IMR-90 (cell line): ENCODE measurements at regions not wholly inside any gene's neighbourhood (a gene's known extent, or its start where the extent isn't known, plus 50 kb on each side); places are given as distances from the start of the nearest gene placed in this dataset.
A peak's percentile ranks its signal among the peaks of the same experiment; 100 is the strongest.

Source experiments
- ATAC-seq: fragments of 200-7000 bp; cut with Tn5 transposase; 2 replicates; pipeline ENCODE4 v1.9.1; 2020; ENCODE audit warnings: low read depth, mild to moderate bottlenecking, moderate library complexity
- BruUV-seq: library from RNA; stranded (reverse); fragments of 400-500 nt; replicated peaks from 2 replicates; lab custom pipeline; 2021; lab: Mats Ljungman, UMichigan
- CTCF ChIA-PET: fragments of 300-600 bp; formaldehyde crosslinking; extraction: SDS; loops from one replicate; lab custom pipeline; 2021; ENCODE audit warnings: antibody characterized with exemption; lab: Yijun Ruan, JAX
- POLR2A ChIA-PET: fragments of 300-600 bp; sonication (Branson Sonifier 250); formaldehyde crosslinking; loops from one replicate; lab custom pipeline; 2022; ENCODE audit warnings: antibody characterized with exemption; ENCODE audit not compliant: unreplicated experiment; lab: Charles Lee
- DNase-seq: peaks from one replicate; pipeline ENCODE4 v3.0.0; 2013
- H2AFZ ChIP-seq: replicated peaks from 2 replicates; pipeline ENCODE3; 2013; ENCODE audit warnings: low read length, mild to moderate bottlenecking; ENCODE audit not compliant: poor library complexity
- H2AK5ac ChIP-seq: 2 replicates; pipeline ENCODE4 v1.6.1; 2013; ENCODE audit warnings: low read depth, low read length, inconsistent platforms
- H2AK9ac ChIP-seq: replicated peaks from 2 replicates; pipeline ENCODE3; 2013; ENCODE audit warnings: mild to moderate bottlenecking, low read depth, low read length, moderate library complexity; ENCODE audit not compliant: poor library complexity
- H2BK120ac ChIP-seq: 2 replicates; pipeline ENCODE4 v1.6.1; 2013; ENCODE audit warnings: low read depth, low read length, inconsistent platforms
- H2BK15ac ChIP-seq: 3 replicates; pipeline ENCODE4 v1.6.1; 2013; ENCODE audit warnings: low read depth, low read length, inconsistent platforms
- H2BK20ac ChIP-seq: 2 replicates; pipeline ENCODE4 v1.6.1; 2013; ENCODE audit warnings: low read depth, mild to moderate bottlenecking, inconsistent platforms, low read length, moderate library complexity
- H2BK5ac ChIP-seq: 2 replicates; pipeline ENCODE4 v1.6.1; 2013; ENCODE audit warnings: mild to moderate bottlenecking, low read depth, low read length, inconsistent platforms; ENCODE audit not compliant: poor library complexity, severe bottlenecking
- H3K14ac ChIP-seq: replicated peaks from 2 replicates; pipeline ENCODE4 v1.6.1; 2013; ENCODE audit warnings: low read depth, low read length, inconsistent platforms
- H3K18ac ChIP-seq: 2 replicates; pipeline ENCODE4 v1.6.1; 2013; ENCODE audit warnings: low read depth, low read length, control low read depth
- H3K23ac ChIP-seq: 2 replicates; pipeline ENCODE4 v1.6.1; 2013; ENCODE audit warnings: low read depth, low read length, inconsistent platforms
- H3K27ac ChIP-seq: 2 replicates; pipeline ENCODE4 v1.5.1; 2013; ENCODE audit warnings: mild to moderate bottlenecking, control low read depth, low read length; ENCODE audit not compliant: insufficient read depth
- H3K27me3 ChIP-seq: 2 replicates; pipeline ENCODE4 v1.6.1; 2013; ENCODE audit warnings: low read length; ENCODE audit not compliant: control insufficient read depth, insufficient read depth
- H3K36me3 ChIP-seq: 2 replicates; pipeline ENCODE4 v1.6.1; 2013; ENCODE audit warnings: low read length, mixed read lengths; ENCODE audit not compliant: control insufficient read depth, insufficient read depth
- H3K4ac ChIP-seq: 2 replicates; pipeline ENCODE4 v1.6.1; 2013; ENCODE audit warnings: low read depth, low read length, inconsistent platforms
- H3K4me1 ChIP-seq: 2 replicates; pipeline ENCODE4 v1.6.1; 2013; ENCODE audit warnings: low read length, mixed read lengths; ENCODE audit not compliant: control insufficient read depth, insufficient read depth
- H3K4me2 ChIP-seq: 2 replicates; pipeline ENCODE4 v1.6.1; 2013; ENCODE audit warnings: low read depth, mild to moderate bottlenecking, control low read depth, low read length, moderate library complexity
- H3K4me3 ChIP-seq: 2 replicates; pipeline ENCODE4 v1.5.1; 2013; ENCODE audit warnings: low read depth, mild to moderate bottlenecking, control low read depth, low read length, moderate library complexity; ENCODE audit not compliant: insufficient read depth
- H3K56ac ChIP-seq: 2 replicates; pipeline ENCODE4 v1.6.1; 2013; ENCODE audit warnings: low read length, inconsistent platforms; ENCODE audit not compliant: insufficient read depth; ENCODE audit errors: extremely low read depth
- H3K79me1 ChIP-seq, 2 experiments: 2 replicates each; pipeline ENCODE4 v1.6.1; 2013; ENCODE audit warnings: low read length in 2 of 2, inconsistent platforms in 1 of 2, low read depth in 1 of 2
- H3K9ac ChIP-seq: 2 replicates; pipeline ENCODE4 v1.6.1; 2013; ENCODE audit warnings: low read depth, low read length, control low read depth
- H3K9me1 ChIP-seq: 2 replicates; pipeline ENCODE4 v1.6.1; 2013; ENCODE audit warnings: low read length, inconsistent platforms; ENCODE audit not compliant: insufficient read depth
- H3K9me3 ChIP-seq: 2 replicates; pipeline ENCODE4 v1.6.1; 2013; ENCODE audit warnings: low read length; ENCODE audit not compliant: control insufficient read depth, insufficient read depth
- H4K20me1 ChIP-seq: 2 replicates; pipeline ENCODE4 v1.6.1; 2013; ENCODE audit warnings: low read length, inconsistent platforms; ENCODE audit not compliant: insufficient read depth
- H4K5ac ChIP-seq: 2 replicates; pipeline ENCODE4 v1.6.1; 2013; ENCODE audit warnings: mild to moderate bottlenecking, low read depth, low read length, control low read depth
- H4K8ac ChIP-seq, 2 experiments: 2 replicates each; pipeline ENCODE4 v1.6.1; 2013; ENCODE audit warnings: low read depth in 2 of 2, low read length in 2 of 2, control low read depth in 1 of 2, inconsistent platforms in 1 of 2
- H4K91ac ChIP-seq: 2 replicates; pipeline ENCODE4 v1.6.1; 2013; ENCODE audit warnings: low read depth, low read length, inconsistent platforms; ENCODE audit not compliant: insufficient read depth
- BHLHE40 ChIP-seq: fragments of 150-350 bp; IDR thresholded peaks from 2 replicates; pipeline ENCODE4 v1.6.1; 2016; ENCODE audit warnings: mild to moderate bottlenecking, low read depth, low read length
- CHD1 ChIP-seq: IDR thresholded peaks from 2 replicates; pipeline ENCODE4 v1.6.1; 2012; ENCODE audit warnings: low read depth, low read length, improper control_type of control experiment
- CTCF ChIP-seq: conservative IDR thresholded peaks from 2 replicates; pipeline ENCODE4 v1.5.1; 2012; ENCODE audit warnings: mild to moderate bottlenecking, low read depth, low read length, improper control_type of control experiment
- ELK1 ChIP-seq: fragments of 150-350 bp; IDR thresholded peaks from 2 replicates; pipeline ENCODE4 v1.6.1; 2016; ENCODE audit warnings: low read depth, mild to moderate bottlenecking, low read length, moderate library complexity, borderline replicate concordance
- FOS ChIP-seq: fragments of 150-350 bp; IDR thresholded peaks from 2 replicates; pipeline ENCODE4 v1.6.1; 2016; ENCODE audit warnings: low read depth, low read length
- MAFK ChIP-seq: IDR thresholded peaks from 2 replicates; pipeline ENCODE4 v1.6.1; 2012; ENCODE audit warnings: low read depth, low read length, improper control_type of control experiment
- MAZ ChIP-seq: IDR thresholded peaks from 2 replicates; pipeline ENCODE4 v1.6.1; 2012; ENCODE audit warnings: low read depth, mild to moderate bottlenecking, low read length, improper control_type of control experiment, moderate library complexity, borderline replicate concordance
- NFE2L2 ChIP-seq: fragments of 150-350 bp; IDR thresholded peaks from 2 replicates; pipeline ENCODE4 v1.6.1; 2016; ENCODE audit warnings: low read depth, mild to moderate bottlenecking, low read length
- POLR2A ChIP-seq: IDR thresholded peaks from 2 replicates; pipeline ENCODE4 v1.6.1; 2012; ENCODE audit warnings: mild to moderate bottlenecking, low read depth, low read length
- RAD21 ChIP-seq: IDR thresholded peaks from 2 replicates; pipeline ENCODE4 v1.6.1; 2012; ENCODE audit warnings: low read length, improper control_type of control experiment
- RCOR1 ChIP-seq: IDR thresholded peaks from 2 replicates; pipeline ENCODE4 v1.6.1; 2012; ENCODE audit warnings: mild to moderate bottlenecking, low read length, improper control_type of control experiment; ENCODE audit not compliant: insufficient replicate concordance
- RFX5 ChIP-seq: IDR thresholded peaks from 2 replicates; pipeline ENCODE4 v1.8.0; 2012; ENCODE audit warnings: low read depth, mild to moderate bottlenecking, low read length, moderate library complexity
- SMC3 ChIP-seq: fragments of 150-350 bp; IDR thresholded peaks from 2 replicates; pipeline ENCODE4 v1.6.1; 2016; ENCODE audit warnings: low read depth, mild to moderate bottlenecking, antibody characterized with exemption, low read length, moderate library complexity
- USF2 ChIP-seq: fragments of 150-350 bp; IDR thresholded peaks from 2 replicates; pipeline ENCODE4 v1.6.1; 2017; ENCODE audit warnings: mild to moderate bottlenecking, antibody characterized with exemption, low read length, low read depth
- WGBS, 2 experiments: methylation state at CpG; one replicate each; pipeline versions ENCODE4 v1.1.5 to v1.1.7; 2013; ENCODE audit warnings: missing lambda C conversion rate in 2 of 2; ENCODE audit not compliant: insufficient read length in 1 of 2; ENCODE audit errors: extremely low coverage in 2 of 2; 5-methylcytosine and 5-hydroxymethylcytosine counted together
- dilution Hi-C: fragments of 300-500 bp; cut with HindIII; formaldehyde crosslinking; loops from one replicate; pipeline ENCODE4 v1.14.3; 2018; ENCODE audit warnings: low sequenced_read_pairs; ENCODE audit not compliant: unreplicated experiment
- in situ Hi-C: fragments of 300-500 bp; cut with MboI; formaldehyde crosslinking; loops from 3 replicates; pipeline ENCODE4 v1.14.3; 2019; ENCODE audit warnings: low sequenced_read_pairs, inconsistent platforms, mixed read lengths
- intact Hi-C: fragments of 100-400 bp; cut with micrococcal nuclease; formaldehyde crosslinking; loops from 2 replicates; pipeline ENCODE4 v1.10.0; 2022

GRCh38 chr17:13338421-13338820 is 263.3 kb downstream of the HS3ST3A1 start:
- Histone ChIP-seq H3K9me3 (no peaks in the 10 kb centered on the region), H3K9ac (peak overlapping the region; percentile 48; the same call in 1 of the 2 replicates), H4K20me1 (no peaks in the 10 kb centered on the region), H2BK15ac (peak overlapping the region; percentile 36; the same call in 1 of the 3 replicates), H3K27ac (no peak overlapping the region), H2AK5ac (no peak overlapping the region), H2BK120ac (peak overlapping the region; percentile 78), H3K9me1 (peaks cover 4% of the 10 kb centered on the region; the same call in 1 of the 2 replicates), H4K91ac (no peak overlapping the region), H2AFZ (no peak overlapping the region), H3K36me3 (no peaks in the 10 kb centered on the region), H2BK5ac (peak overlapping the region; percentile 83), H3K4me1 (peaks cover 5% of the 10 kb centered on the region), H3K79me1 (no peaks in the 10 kb centered on the region), H2AK9ac (no peak overlapping the region), H3K14ac (peak overlapping the region; percentile 42; the same call in 1 of the 2 replicates), H3K56ac (peak overlapping the region; percentile 76), H3K18ac (peak overlapping the region; percentile 88), H4K5ac (peak overlapping the region; percentile 61; the same call in 1 of the 2 replicates), H3K23ac (peak overlapping the region; percentile 83; the same call in 1 of the 2 replicates), H3K27me3 (no peaks in the 10 kb centered on the region), H3K4me2 (peak overlapping the region; percentile 92), H3K4me3 (peak overlapping the region; percentile 54), H4K8ac (peak overlapping the region; percentile 23 to 54; a peak in 2 of 4 replicates), H3K4ac (peak overlapping the region; percentile 68; the same call in 1 of the 2 replicates), H2BK20ac (peak overlapping the region; percentile 82)
- POLR2A ChIA-PET: no interaction called here
- DNase-seq: no peak
- no TSS peak for BruUV-seq
- in situ Hi-C loops (loop anchor here (5.0 kb wide), 1 partner anchor 964 kb away; the partner anchor contains the start of gene HS3ST3B1), dilution Hi-C loops (no loop called here), intact Hi-C loops (loop anchor here (5.0 to 10.0 kb wide), 4 partner anchors 204 to 1586 kb away; no protein-coding TSS in a partner anchor)
- peak; percentile 19; the same call in 1 of the 2 replicates for ATAC-seq
- CTCF ChIA-PET: interaction anchor here (0.6 to 0.8 kb wide), 2 partner anchors 49 to 255 kb away, joined by 3 read pairs; no protein-coding TSS in a partner anchor
- no CpG with 5 or more reads among the region's 1 CpG for WGBS, 2 experiments
- TF ChIP-seq FOS (no peak), BHLHE40 (no peak), USF2 (no peak), SMC3 (no peak), ELK1 (no peak), CHD1 (no peak), RAD21 (no peak), RFX5 (no peak), CTCF (no peak), RCOR1 (no peak), POLR2A (no peak), NFE2L2 (no peak), MAZ (no peak), MAFK (no peak)
